Calu3 (cell line): ENCODE measurements at regions not wholly inside any gene's neighbourhood (a gene's known extent, or its start where the extent isn't known, plus 50 kb on each side); places are given as distances from the start of the nearest gene placed in this dataset.

Experiments
- BruUV-seq: library from RNA; stranded (reverse); fragments of 400-500 nt; replicated peaks from 2 replicates; lab custom pipeline; 2021; lab: Mats Ljungman, UMichigan
- CTCF ChIA-PET: fragments of 300-600 bp; sonication (Branson Sonifier 250); formaldehyde crosslinking; loops from one replicate; lab custom pipeline; 2022; ENCODE audit warnings: antibody characterized with exemption; lab: Charles Lee
- DNase-seq: peaks from one replicate; pipeline ENCODE4 v3.0.0; 2022
- H3K27ac Mint-ChIP-seq: one replicate; pipeline ENCODE4 v1.8.0; 2022; ENCODE audit warnings: mixed read lengths; ENCODE audit not compliant: unreplicated experiment
- H3K27me3 Mint-ChIP-seq: one replicate; pipeline ENCODE4 v1.8.0; 2022; ENCODE audit warnings: mixed read lengths; ENCODE audit not compliant: unreplicated experiment
- H3K36me3 Mint-ChIP-seq: one replicate; pipeline ENCODE4 v1.8.0; 2022; ENCODE audit warnings: mild to moderate bottlenecking, moderate library complexity, mixed read lengths; ENCODE audit not compliant: insufficient read depth, unreplicated experiment
- H3K4me1 Mint-ChIP-seq: one replicate; pipeline ENCODE4 v1.8.0; 2022; ENCODE audit warnings: mild to moderate bottlenecking, low read depth, mixed read lengths; ENCODE audit not compliant: unreplicated experiment
- H3K4me3 Mint-ChIP-seq: one replicate; pipeline ENCODE4 v1.8.0; 2022; ENCODE audit warnings: mild to moderate bottlenecking, low read depth, moderate library complexity, mixed read lengths; ENCODE audit not compliant: unreplicated experiment
- H3K9me3 Mint-ChIP-seq: one replicate; pipeline ENCODE4 v1.8.0; 2022; ENCODE audit warnings: low read depth, mixed read lengths; ENCODE audit not compliant: unreplicated experiment
- CTCF ChIP-seq: fragments of 200-600 bp; IDR thresholded peaks from one replicate; pipeline ENCODE4 v1.8.0; 2022; ENCODE audit warnings: antibody characterized with exemption; ENCODE audit not compliant: unreplicated experiment
- intact Hi-C: fragments of 100-400 bp; cut with micrococcal nuclease; formaldehyde crosslinking; loops from one replicate; pipeline ENCODE4 v1.10.0; 2022; ENCODE audit not compliant: unreplicated experiment

- CTCF ChIA-PET, result no interaction called here
- no TSS peak for BruUV-seq
- Mint-ChIP-seq H3K27me3 (no peaks in the 10 kb centered on the region), H3K4me1 (no peaks in the 10 kb centered on the region), H3K4me3 (no peak overlapping the region), H3K27ac (no peak overlapping the region), H3K36me3 (no peaks in the 10 kb centered on the region), H3K9me3 (no peaks in the 10 kb centered on the region)
- intact Hi-C loops, result no loop called here
- TF ChIP-seq CTCF, result no peak
- no peak for DNase-seq
Observed at GRCh38 chr5:159555084-159555483, 224.8 kb upstream of the IL12B start.

- no peak for DNase-seq
- TF ChIP-seq CTCF, result no peak
- BruUV-seq, result no TSS peak
- peaks cover 13% of the 10 kb centered on the region for H3K27me3 Mint-ChIP-seq
- H3K4me3 Mint-ChIP-seq, result no peak overlapping the region
- CTCF ChIA-PET, result interaction anchor here (1.4 kb wide), 1 partner anchor 8 kb away, joined by 3 read pairs; no protein-coding TSS in a partner anchor
- no peaks in the 10 kb centered on the region for H3K9me3 Mint-ChIP-seq
- H3K36me3 Mint-ChIP-seq, result no peaks in the 10 kb centered on the region
- H3K4me1 Mint-ChIP-seq, result no peaks in the 10 kb centered on the region
- intact Hi-C loops, result no loop called here
- H3K27ac Mint-ChIP-seq, result no peak overlapping the region
Observed at GRCh38 chr5:159559337-159559736, 229.1 kb upstream of the IL12B start.

GRCh38 chr5:159560088-159560487 is 229.8 kb upstream of the IL12B start:
- H3K27ac Mint-ChIP-seq, result no peak overlapping the region
- BruUV-seq, result no TSS peak
- H3K27me3 Mint-ChIP-seq, result peaks cover 13% of the 10 kb centered on the region
- no peak for TF ChIP-seq CTCF
- no peaks in the 10 kb centered on the region for H3K4me1 Mint-ChIP-seq
- H3K36me3 Mint-ChIP-seq, result no peaks in the 10 kb centered on the region
- H3K9me3 Mint-ChIP-seq, result no peaks in the 10 kb centered on the region
- intact Hi-C loops, result no loop called here
- no peak for DNase-seq
- CTCF ChIA-PET, result interaction anchor here (0.6 kb wide), 1 partner anchor 14 kb away, joined by 3 read pairs; no protein-coding TSS in a partner anchor
- no peak overlapping the region for H3K4me3 Mint-ChIP-seq

- intact Hi-C loops, result no loop called here
- no peaks in the 10 kb centered on the region for H3K9me3 Mint-ChIP-seq
- DNase-seq, result no peak
- H3K27ac Mint-ChIP-seq, result no peak overlapping the region
- no peak overlapping the region for H3K4me3 Mint-ChIP-seq
- no peak for TF ChIP-seq CTCF
- no TSS peak for BruUV-seq
- no peaks in the 10 kb centered on the region for H3K36me3 Mint-ChIP-seq
- H3K27me3 Mint-ChIP-seq, result peaks cover 13% of the 10 kb centered on the region
- CTCF ChIA-PET, result no interaction called here
- no peaks in the 10 kb centered on the region for H3K4me1 Mint-ChIP-seq
Observed at GRCh38 chr5:159564031-159564430, 233.7 kb upstream of the IL12B start.
